Fibroblast of skin of left biceps (primary cell): ENCODE measurements at regions not wholly inside any gene's neighbourhood (a gene's known extent, or its start where the extent isn't known, plus 50 kb on each side); places are given as distances from the start of the nearest gene placed in this dataset.

Experiments used
- DNase-seq, 2 experiments: peaks; one replicate each; pipeline ENCODE4 v3.0.0-alpha.2; 2013; ENCODE audit warnings: low read depth in 2 of 2

GRCh38 chr20:1712634-1713624 lies 55.4 kb upstream of the SIRPG start:
- no peak for DNase-seq

- DNase-seq = no peak
These were observed 54.4 kb upstream of the SIRPG start for GRCh38 chr20:1711826-1712601.

GRCh38 chr20:1711266-1711665 lies 53.7 kb upstream of the SIRPG start:
- no peak for DNase-seq

GRCh38 chr20:1710484-1710883 lies 52.9 kb upstream of the SIRPG start:
- no peak for DNase-seq

- no peak for DNase-seq
These were observed 50.2 kb upstream of the SIRPG start for GRCh38 chr20:1707588-1708449.
